Right ventricle myocardium inferior (tissue), 1 donor: ENCODE measurements at regions not wholly inside any gene's neighbourhood (a gene's known extent, or its start where the extent isn't known, plus 50 kb on each side); places are given as distances from the start of the nearest gene placed in this dataset.

Experiments
- ATAC-seq: fragments of 200-7000 bp; cut with Tn5 transposase; one replicate; pipeline ENCODE4 v1.9.1; 2020; ENCODE audit warnings: mild to moderate bottlenecking, moderate library complexity
- DNase-seq: peaks from one replicate; pipeline ENCODE4 v3.0.0; 2021; ENCODE audit errors: missing footprints
- intact Hi-C: fragments of 100-400 bp; cut with DNase I; formaldehyde crosslinking; loops from one replicate; pipeline ENCODE4 v1.11.0; 2022
- donor health status: DM: no; HTN: yes; CAD: no; lungs with severe emphysema.

DNA sequence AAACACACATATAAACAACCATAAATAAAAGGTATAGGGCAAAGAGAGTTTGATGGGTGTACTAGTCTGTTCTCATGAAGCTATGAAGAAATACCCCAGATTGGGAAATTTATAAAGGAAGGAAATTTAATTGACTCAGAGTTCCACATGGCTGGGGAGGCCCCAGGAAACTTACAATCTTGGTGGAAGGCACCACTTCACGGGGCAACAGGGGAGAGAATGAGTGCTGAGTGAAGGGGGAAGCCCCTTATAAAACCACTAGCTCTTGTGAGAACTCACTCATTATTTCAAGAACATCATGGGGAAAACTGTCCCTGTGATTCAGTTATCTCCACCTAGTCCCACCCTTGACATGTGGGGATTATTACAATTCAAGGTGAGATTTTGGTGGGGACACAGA lies 385.9 kb upstream of the ANO5 start:
- DNase-seq (no peak), ATAC-seq (no peak)
- intact Hi-C loops, result no loop called here

DNA sequence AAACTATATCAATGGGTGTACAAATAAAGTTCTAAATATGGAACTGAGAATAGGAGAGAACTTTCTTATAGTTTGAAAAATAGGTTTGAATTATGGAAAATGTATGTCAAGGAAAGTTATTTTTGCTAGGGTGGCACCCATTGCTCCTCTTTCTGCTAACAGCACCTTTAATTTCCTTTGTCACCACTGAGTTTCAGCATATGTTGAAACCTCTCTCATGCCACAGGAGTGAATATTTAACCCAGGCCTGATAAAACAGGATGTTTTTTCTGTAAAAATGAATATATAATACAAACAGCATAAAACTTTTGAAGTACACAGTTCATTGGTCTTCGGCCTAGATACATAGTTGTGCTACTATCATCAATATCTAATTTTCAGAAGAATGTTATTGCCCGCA lies 385.5 kb upstream of the ANO5 start:
- no peak for DNase-seq
- ATAC-seq, result no peak
- intact Hi-C loops, result no loop called here

- ATAC-seq (no peak), DNase-seq (no peak)
- intact Hi-C loops, result no loop called here
These were observed 382.2 kb upstream of the ANO5 start for GRCh38 chr11:21810650-21811049.

DNA sequence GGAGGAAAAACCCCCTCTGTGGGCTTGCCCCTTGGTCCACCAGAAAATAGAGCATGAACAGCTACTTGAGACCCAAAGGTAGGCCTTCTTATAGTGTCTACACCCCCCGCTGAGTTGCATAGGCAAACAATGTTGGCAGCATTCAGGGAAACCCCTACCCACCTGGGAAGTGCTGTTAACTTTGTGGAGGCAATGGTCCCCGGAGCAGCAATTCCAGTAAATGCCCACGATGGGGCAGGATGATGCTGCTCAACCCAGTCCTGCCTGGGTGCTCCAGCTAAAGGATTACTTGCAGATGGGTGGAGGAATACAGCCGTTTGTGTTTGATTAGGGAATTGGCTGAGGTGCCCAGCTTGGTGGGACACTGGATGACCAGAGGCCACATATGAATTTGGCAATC lies 381.3 kb upstream of the ANO5 start:
- intact Hi-C loops, result no loop called here
- ATAC-seq (no peak), DNase-seq (no peak)

DNA sequence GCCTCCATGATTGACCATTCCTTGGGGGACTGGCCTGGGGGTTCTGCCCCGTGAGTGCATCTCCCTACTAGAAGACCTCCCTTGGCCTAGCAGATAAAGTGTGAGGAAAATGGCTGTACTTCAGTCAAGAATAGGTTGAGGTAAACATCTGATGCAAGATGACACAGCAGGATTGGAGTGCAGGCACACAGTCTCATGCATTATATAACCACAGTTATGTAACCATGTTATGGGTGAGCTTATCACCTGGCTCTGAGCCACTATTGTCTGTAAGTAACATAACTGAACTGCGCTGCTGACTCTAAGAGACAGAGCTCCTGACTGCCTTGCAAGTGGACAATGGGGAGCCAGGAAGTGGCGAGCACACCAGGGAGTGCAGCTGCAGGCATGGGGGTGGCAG lies 378.7 kb upstream of the ANO5 start:
- intact Hi-C loops, result no loop called here
- DNase-seq, result no peak

GRCh38 chr11:21817696-21818095 lies 375.2 kb upstream of the ANO5 start:
- intact Hi-C loops, result no loop called here
- DNase-seq, result no peak
- ATAC-seq, result no peak

More for the DNA sequence above, 378.7 kb upstream of the ANO5 start:
- ATAC-seq, result no peak

GRCh38 chr11:21820176-21820575 lies 372.7 kb upstream of the ANO5 start:
- intact Hi-C loops, result no loop called here
- DNase-seq (no peak), ATAC-seq (no peak)

GRCh38 chr11:21825127-21825526 lies 367.8 kb upstream of the ANO5 start:
- intact Hi-C loops, result no loop called here

GRCh38 chr11:21838427-21838826 lies 354.5 kb upstream of the ANO5 start:
- ATAC-seq (no peak), DNase-seq (no peak)
- intact Hi-C loops, result no loop called here

More at GRCh38 chr11:21825127-21825526, 367.8 kb upstream of the ANO5 start:
- ATAC-seq, result no peak
- DNase-seq, result no peak

GRCh38 chr11:21839796-21840195 lies 353.1 kb upstream of the ANO5 start:
- intact Hi-C loops, result no loop called here
- ATAC-seq, result no peak

DNA sequence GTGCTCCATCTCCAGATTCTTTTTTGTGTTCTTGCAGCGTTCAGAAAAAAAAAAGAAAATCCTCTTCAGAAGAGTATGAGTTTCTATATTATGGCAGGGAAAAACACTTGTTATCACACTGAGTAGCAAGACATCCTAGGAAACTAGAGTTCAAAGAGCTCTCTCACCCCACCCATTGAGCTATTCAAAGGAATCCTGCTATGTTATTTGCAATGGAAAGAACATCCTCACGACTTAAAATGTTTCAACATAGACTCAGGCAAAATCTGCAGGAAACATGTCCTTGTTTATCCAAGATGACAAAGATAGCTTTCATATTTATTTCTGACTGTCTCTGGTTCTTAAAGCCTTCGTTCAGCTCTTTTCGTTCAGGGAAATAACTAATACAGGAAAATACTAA lies 331.6 kb upstream of the ANO5 start:
- DNase-seq (no peak), ATAC-seq (no peak)
- intact Hi-C loops, result no loop called here

More at GRCh38 chr11:21839796-21840195, 353.1 kb upstream of the ANO5 start:
- DNase-seq, result no peak

- ATAC-seq (no peak), DNase-seq (no peak)
- intact Hi-C loops, result no loop called here
These were observed 327.3 kb upstream of the ANO5 start for GRCh38 chr11:21865541-21865940.

DNA sequence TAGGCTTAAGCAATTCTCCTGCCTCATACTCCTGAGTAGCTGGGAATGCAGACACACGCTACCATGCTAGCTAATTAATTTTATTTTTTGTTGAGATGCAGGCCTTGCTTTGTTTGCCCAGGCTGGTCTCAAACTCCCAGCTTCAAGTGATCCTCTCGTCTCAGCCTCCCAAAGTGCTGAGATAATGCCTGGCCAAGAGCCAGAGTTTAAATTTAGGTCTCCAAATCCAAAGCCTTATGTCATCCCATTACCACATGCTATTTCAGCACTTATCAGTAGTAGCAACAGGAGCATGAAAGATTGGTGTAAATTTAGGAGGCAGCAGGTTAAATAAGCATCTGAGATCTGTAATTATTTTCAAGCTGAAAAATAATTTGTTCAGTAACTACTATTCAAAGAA lies 326.1 kb upstream of the ANO5 start:
- DNase-seq (no peak), ATAC-seq (no peak)
- intact Hi-C loops, result no loop called here

- no peak for DNase-seq
- intact Hi-C loops, result no loop called here
- no peak for ATAC-seq
These were observed 315.7 kb upstream of the ANO5 start for GRCh38 chr11:21877151-21877550.

- intact Hi-C loops, result no loop called here
- DNase-seq (no peak), ATAC-seq (no peak)
These were observed 309.5 kb upstream of the ANO5 start for GRCh38 chr11:21883354-21883753.

- intact Hi-C loops, result no loop called here
- DNase-seq, result no peak
- no peak for ATAC-seq
These were observed 304.1 kb upstream of the ANO5 start for GRCh38 chr11:21888814-21889213.

DNA sequence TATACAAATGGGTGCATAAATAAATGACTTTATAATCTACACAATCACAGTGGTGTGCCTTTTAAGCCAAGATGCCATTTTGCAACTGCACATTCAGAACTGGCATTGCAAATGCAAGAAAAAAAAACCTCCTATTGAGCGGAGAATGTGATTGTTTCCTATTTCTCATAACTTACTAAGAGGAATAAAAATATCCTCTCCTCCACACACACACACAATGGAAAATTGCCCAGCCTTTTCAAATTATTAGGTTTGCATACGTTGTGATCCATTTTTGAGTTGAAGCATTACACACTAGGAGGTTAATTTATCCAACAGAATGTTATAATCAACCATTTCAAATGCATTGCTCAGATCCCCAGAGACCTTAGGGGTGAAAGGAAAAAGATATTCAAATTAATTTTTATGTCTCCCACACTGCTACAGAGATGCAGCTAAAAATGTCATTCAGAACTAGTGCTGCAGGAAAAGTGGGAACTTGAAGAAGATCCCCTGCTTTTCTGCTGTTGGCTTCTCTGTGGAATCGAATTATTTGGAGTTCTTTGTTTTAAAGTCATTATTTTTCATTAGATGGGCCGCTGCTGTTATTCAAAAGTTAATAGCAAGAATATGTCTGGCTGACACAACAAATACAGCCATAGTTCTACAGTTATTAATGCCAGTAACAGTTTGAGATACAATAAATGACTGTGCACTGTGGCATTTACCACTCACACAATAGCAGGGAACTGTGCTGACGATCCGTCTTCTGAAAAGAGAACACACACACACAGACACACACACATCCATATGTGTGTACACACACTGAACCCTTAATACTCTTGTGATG lies 299.9 kb upstream of the ANO5 start:
- no peak for ATAC-seq
- no peak for DNase-seq
- intact Hi-C loops, result no loop called here

DNA sequence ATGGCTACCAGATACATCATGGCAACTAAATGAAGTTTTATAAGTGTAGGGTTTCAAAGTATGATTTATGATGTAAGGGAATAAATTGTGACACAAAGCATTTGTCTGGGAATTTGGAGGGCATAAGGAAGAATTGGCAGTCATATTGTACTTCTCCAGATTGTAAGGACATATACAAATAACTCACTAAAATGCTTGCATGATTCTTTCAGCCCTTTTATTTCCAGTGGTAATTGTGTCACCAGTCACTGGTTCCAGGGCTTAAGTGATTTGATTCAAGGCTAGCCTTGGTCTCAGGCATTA lies 299.4 kb upstream of the ANO5 start:
- ATAC-seq (no peak), DNase-seq (no peak)
- intact Hi-C loops, result no loop called here

- intact Hi-C loops, result no loop called here
- DNase-seq (no peak), ATAC-seq (no peak)
These were observed 298.4 kb upstream of the ANO5 start for GRCh38 chr11:21894492-21894891.

- ATAC-seq, result no peak
- intact Hi-C loops, result no loop called here
- no peak for DNase-seq
These were observed 297.2 kb upstream of the ANO5 start for GRCh38 chr11:21895686-21896085.

- DNase-seq, result no peak
- ATAC-seq, result no peak
- intact Hi-C loops, result no loop called here
These were observed 296.7 kb upstream of the ANO5 start for GRCh38 chr11:21896216-21896615.
